ENCODE measurements at regions not wholly inside any gene's neighbourhood (a gene's known extent, or its start where the extent isn't known, plus 50 kb on each side); places are given as distances from the start of the nearest gene placed in this dataset.
"Not testable (repeated sequence)": the region's sequence is repeated elsewhere in the genome, so short reads cannot be mapped to it uniquely, and the experiment has no call there.

DNA sequence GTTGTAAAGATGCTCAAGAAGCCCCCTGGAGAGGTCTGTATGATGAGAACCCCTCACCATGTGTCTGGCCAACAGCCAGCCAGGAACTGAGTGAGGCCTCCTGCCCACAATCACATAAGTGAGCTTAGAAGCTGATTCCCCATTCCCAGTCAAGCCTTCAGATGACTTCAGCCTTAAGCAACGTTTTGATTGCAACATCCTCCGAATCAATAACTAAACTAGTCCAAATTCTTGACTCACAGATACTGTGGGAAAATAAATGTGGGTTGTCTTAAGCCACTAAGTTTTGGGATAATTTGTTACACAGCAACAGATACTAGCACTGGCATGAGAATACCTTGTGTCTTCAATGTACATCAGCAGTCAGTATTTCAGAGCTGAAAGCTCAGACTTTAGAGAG, 54.5 kb upstream of the HS3ST4 start:
- no peak for DNase-seq (ENCODE audit: low spot score)

DNA sequence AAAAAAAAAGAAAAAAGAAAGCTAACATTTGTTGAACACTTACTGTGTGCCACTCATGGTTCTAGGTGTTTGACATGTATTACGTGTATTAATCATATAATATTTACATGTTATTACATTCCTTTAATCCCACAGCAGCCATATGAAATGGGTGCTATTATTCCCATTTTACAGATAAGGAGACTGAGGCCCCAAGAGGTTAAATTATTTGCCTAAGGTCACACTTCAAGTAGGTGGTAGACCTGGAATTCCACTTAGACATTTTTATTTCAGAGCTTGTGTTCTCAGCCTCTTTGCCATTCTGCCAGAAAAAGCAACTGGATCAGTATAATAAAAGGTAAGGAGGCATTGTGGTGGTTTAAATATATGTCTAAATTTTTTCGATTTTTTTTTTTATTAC, 55.1 kb upstream of the HS3ST4 start:
- DNase-seq (ENCODE audit: low spot score) = no peak

DNA sequence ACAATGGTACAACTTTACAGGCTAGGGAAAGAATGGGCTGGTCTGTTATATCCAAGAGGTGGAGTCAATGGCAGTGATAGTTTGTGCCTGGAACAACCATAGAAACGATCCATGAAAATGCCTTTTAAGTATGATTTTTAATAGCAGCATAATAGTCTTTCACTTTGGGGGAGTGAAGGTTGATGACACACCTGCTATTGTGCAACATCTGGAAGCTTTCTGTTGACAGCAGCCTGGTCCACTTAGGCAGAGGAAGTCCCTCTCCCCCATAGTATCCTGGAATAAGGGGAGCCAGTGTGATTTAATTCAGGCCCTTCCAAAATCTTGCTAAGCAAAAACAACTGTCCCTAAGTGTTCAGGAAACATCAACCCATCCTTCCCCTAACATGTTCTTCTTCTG, 56.3 kb upstream of the HS3ST4 start:
- no peak for DNase-seq (ENCODE audit: low spot score)

DNA sequence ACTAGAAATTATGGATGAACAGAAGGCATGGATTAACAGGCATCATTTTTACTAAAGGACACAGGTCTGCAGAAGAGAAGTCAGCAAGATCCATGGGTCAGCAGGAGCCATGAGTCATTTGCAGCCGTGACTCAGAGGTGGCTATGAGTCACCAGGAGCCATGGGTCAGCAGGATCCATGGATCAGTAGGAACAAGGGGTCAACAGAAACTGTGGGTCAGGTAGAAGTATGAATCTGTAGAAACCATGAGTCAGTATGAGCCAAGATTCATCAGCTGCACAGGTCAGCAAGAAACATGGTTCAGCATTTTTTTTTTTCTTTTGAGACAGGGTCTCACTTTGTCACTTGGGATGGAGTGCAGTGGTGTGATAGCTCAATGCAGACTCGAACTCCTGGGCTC, 58.2 kb upstream of the HS3ST4 start:
- no peak for DNase-seq (ENCODE audit: low spot score)

DNA sequence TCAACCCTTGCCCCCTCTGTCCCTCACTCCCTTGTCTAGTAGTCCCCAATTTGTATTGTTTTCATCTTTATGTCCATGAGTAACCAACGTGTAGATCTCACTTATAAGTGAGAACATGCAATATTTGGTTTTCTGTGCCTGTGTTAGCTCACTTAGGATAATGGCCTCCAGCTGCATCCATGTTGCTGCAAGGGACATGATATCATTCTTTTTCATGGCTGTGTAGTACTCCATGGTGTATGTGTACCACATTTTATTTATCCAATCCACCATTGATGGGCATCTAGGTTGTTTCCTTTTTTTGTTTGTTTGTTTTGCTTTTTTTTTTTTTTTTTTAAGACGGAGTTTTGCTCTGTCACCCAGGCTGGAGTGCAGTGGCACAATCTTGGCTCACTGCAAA, 63.0 kb upstream of the HS3ST4 start:
- no peak for DNase-seq (ENCODE audit: low spot score)

DNA sequence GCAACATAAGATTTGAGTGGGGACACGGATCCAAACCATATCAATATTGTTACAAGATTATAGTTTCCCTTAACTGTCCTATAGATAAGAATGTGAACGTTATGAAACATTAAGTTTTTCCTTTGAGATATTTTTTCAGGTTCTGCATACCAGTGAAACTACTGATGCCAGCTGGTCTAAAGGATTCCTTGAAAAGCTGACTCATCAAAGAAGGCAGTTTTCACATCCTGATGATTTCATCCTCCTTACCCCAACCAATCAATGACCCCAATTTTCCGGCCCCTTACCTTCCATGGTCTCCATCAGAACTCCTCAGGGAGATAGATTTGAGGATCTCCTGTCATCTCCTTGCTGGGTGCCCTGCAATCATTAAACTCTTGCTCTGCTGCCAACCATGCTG, 64.1 kb upstream of the HS3ST4 start:
- no peak for DNase-seq (ENCODE audit: low spot score)

- DNase-seq (ENCODE audit: low spot score) = no peak
These were observed 65.6 kb upstream of the HS3ST4 start for GRCh38 chr16:25626172-25626571.

DNA sequence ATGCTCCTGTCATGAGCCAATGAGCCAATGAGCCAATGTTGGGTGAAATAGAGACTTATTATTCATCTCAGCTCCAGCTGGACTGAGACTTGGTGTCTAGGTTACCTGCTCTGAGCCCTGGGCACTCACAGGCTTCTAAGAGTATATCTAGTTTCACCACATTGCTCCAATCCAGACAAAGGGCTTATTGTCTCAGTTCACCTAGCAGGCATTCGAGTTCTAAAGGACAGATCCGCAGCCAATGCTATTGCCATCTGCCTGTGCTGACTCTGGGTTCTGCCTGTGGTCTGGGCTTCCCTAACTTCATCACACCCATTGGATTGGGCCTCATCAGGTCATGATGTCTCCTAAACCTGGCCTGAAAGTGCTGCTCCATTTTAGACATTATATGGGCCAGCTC, 66.1 kb upstream of the HS3ST4 start:
- no peak for DNase-seq (ENCODE audit: low spot score)

DNA sequence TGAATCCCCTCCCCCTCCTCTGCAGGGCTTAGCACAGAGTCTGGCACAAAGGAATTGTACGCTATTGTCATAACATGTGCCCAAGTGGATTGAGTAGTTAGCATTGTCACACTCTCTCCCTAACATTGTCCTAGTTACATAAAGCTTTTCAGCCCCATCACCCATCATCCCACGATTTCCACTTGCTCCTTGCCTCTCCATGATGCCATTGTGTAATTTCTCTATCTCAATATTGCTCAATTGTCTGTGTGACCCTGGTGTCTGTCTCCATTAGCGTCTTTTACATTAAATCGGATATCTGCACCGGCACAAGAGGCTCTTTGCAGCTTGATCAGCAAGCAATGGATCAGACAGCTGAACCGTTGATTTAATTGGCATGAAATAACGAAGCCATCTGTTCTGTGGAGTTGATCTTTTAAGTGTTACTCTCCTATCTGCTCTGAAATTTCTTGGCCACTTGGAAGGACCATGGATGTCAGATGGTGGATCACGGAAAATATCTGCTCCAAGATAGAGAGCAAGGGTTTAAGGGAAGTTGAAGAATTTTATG, 77.0 kb upstream of the HS3ST4 start:
- DNase-seq (ENCODE audit: low spot score) = no peak

DNA sequence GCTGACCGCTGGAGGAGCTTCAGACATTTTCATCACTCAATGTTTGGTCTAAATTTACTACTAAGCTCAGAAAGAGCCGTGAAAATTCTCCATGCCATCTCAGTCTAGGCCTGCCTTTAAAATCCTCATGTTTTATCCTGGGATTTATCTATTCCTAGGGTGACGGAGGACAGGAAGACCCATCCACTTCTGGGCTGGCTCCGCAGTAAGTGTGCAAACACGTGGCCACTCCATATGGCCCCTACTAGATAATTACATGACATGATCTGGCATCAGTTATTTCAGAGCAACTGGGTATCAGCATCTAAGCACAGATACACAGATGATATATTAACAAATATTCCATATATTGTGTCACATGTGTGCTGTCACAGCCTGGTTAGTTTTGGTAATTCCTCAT, 77.8 kb upstream of the HS3ST4 start:
- DNase-seq (ENCODE audit: low spot score) = no peak

- DNase-seq (ENCODE audit: low spot score) = no peak
These were observed 83.8 kb upstream of the HS3ST4 start for GRCh38 chr16:25608002-25608401.

DNA sequence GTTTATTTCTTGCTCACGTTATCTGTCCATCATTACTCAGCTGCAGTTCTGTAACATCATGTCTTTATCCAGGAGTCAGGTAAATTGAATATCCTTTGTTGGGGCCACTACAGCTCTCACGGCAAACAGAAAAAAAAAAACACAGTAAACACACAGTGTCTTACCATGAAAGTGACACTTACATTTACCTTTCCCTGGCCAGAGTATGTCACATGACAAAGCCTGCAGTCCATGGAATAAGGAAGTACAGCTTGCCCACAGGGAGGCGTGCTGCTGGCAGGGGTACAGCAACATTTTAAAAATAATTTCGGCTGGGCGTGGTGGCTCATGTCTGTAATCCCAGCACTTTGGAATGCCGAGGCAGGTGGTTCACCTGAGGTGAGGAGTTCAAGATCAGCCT, 85.7 kb upstream of the HS3ST4 start:
- no peak for DNase-seq (ENCODE audit: low spot score)

GRCh38 chr16:25605381-25605780, 86.4 kb upstream of the HS3ST4 start:
- no peak for DNase-seq (ENCODE audit: low spot score)

DNA sequence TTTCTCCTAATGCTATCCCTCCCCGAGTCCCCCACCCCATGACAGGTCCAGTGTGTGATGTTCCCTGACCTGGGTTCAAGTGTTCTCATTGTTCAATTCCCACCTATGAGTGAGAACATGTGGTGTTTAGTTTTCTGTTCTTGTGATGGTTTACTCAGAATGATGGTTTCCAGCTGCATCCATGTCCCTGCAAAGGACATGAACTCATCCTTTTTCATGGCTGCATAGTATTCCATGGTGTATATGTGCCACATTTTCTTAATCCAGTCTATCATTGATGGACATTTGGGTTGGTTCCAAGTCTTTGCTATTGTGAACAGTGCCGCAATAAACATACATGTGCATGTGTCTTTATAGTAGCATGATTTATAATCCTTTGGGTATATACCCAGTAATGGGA, 90.5 kb upstream of the HS3ST4 start:
- DNase-seq (ENCODE audit: low spot score) = not testable (repeated sequence)

GRCh38 chr16:25596194-25596593, 95.6 kb upstream of the HS3ST4 start:
- DNase-seq (ENCODE audit: low spot score) = no peak

GRCh38 chr16:25593260-25593659, 98.5 kb upstream of the HS3ST4 start:
- no peak for DNase-seq (ENCODE audit: low spot score)

DNA sequence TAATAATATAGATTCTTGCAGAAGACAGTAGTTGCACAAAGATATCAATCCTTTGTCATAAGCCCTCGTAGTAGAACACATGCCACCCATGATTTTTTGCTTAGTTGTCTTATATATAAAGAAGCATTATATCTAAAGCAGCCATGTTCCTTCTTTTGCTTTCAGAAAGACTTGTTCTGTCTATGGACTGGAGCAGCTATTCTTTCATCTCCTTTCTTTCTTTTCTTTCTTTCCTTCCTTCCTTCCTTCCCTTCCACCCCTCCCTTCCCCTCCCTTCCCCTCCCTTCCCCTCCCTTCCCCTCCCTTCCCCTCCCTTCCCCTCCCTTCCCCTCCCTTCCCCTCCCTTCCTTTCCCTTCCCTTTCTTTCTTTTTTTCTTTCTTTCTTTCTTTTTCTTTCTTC, 104.0 kb upstream of the HS3ST4 start:
- DNase-seq (ENCODE audit: low spot score) = no peak

- no peak for DNase-seq (ENCODE audit: low spot score)
These were observed 104.9 kb upstream of the HS3ST4 start for GRCh38 chr16:25586826-25587225.

DNA sequence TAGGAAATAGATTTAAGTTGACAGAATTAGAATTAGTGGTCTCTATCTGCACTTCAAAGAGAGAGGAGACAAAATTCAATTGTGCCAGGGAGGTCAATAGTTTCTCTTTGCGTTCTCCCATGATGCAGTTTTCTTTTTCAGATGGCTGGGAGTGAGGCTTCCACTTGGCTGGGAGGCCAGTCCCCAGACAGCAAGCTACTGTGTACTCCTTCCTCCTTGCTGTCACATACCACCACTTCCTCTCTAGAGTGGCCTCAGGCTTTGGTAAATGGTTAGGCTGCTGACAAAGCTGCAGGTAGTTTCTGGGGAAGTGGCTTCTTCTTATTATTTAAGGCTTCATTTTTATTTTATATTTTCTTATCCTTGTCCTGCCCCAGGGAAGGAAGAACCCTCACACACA, 106.2 kb upstream of the HS3ST4 start:
- DNase-seq (ENCODE audit: low spot score) = no peak

GRCh38 chr16:25580041-25580440, 111.7 kb upstream of the HS3ST4 start:
- DNase-seq (ENCODE audit: low spot score) = no peak

DNA sequence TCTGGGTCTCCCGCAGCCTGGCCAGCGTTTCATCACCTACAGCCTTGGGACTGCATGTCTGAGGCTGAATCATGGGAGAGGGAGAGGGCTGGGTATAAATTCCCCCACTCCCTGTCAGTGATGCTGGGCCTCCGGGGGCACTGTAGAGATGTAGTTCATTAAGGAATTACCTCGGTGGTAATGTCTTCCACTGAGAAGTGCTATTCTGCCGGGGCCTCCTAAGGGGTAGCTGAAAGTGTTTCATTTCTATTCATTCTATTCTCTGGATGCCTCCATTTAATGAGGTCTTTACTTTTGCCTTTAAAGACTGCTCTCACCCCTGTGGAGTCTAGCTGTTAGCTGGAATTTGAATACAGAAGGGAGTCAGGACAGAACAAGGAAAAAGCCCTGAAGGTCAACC, 116.4 kb upstream of the HS3ST4 start:
- DNase-seq (ENCODE audit: low spot score) = no peak

DNA sequence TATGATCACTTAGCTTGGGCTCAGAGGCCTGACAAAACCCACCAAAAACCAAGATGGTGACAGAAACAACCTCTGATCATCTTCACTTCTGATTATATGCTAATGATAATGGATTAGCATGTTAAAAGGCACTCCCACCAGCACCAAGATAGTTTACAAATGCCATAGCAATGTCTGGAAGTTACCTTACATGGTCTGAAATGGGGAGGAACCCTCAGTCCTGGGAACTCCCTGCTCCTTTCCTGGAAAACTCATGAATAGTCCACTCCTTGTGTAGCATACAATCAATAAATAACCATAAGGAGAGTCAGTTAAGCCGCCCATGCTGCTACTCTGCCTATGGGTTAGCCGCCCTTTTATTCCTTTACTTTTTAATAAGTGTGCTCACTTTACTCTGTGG, 120.0 kb upstream of the HS3ST4 start:
- DNase-seq (ENCODE audit: low spot score) = no peak

- DNase-seq (ENCODE audit: low spot score) = no peak
These were observed 121.6 kb upstream of the HS3ST4 start for GRCh38 chr16:25570131-25570530.

GRCh38 chr16:25568991-25569390, 122.8 kb upstream of the HS3ST4 start:
- peak; percentile 9 for DNase-seq (ENCODE audit: low spot score)

- DNase-seq (ENCODE audit: low spot score) = no peak
These were observed 125.6 kb upstream of the HS3ST4 start for GRCh38 chr16:25566183-25566582.
